Stimulated activated effector memory CD8-positive, alpha-beta T cell treated with anti-CD3 and anti-CD28 coated beads, Interleukin-12 subunit alpha, Interleukin-12 subunit beta, amount 100 ng/mL, for 72 hours (primary cell): ENCODE measurements at regions not wholly inside any gene's neighbourhood (a gene's known extent, or its start where the extent isn't known, plus 50 kb on each side); places are given as distances from the start of the nearest gene placed in this dataset.
A peak's percentile ranks its signal among the peaks of the same experiment; 100 is the strongest.

Experiments used
- ATAC-seq: fragments of 150-1000 bp; cut with Tn5 transposase; 2 replicates; pipeline ENCODE4 v1.10.0; 2021
- DNase-seq, 2 donors: peaks; one replicate each; pipeline ENCODE4 v3.0.0; 2021 to 2022; ENCODE audit warnings: low spot score in 2 of 2
- H3K27ac Mint-ChIP-seq: one replicate; pipeline ENCODE4 v1.8.0; 2022; ENCODE audit warnings: mild to moderate bottlenecking, mixed read lengths
- H3K36me3 Mint-ChIP-seq: one replicate; pipeline ENCODE4 v1.8.0; 2022; ENCODE audit warnings: mild to moderate bottlenecking, mixed read lengths
- H3K4me1 Mint-ChIP-seq: one replicate; pipeline ENCODE4 v1.8.0; 2022; ENCODE audit warnings: mixed read lengths
- H3K4me3 Mint-ChIP-seq: one replicate; pipeline ENCODE4 v1.8.0; 2022; ENCODE audit warnings: mild to moderate bottlenecking, mixed read lengths
- H3K9me3 Mint-ChIP-seq: one replicate; pipeline ENCODE4 v1.8.0; 2022; ENCODE audit warnings: mixed read lengths

DNA sequence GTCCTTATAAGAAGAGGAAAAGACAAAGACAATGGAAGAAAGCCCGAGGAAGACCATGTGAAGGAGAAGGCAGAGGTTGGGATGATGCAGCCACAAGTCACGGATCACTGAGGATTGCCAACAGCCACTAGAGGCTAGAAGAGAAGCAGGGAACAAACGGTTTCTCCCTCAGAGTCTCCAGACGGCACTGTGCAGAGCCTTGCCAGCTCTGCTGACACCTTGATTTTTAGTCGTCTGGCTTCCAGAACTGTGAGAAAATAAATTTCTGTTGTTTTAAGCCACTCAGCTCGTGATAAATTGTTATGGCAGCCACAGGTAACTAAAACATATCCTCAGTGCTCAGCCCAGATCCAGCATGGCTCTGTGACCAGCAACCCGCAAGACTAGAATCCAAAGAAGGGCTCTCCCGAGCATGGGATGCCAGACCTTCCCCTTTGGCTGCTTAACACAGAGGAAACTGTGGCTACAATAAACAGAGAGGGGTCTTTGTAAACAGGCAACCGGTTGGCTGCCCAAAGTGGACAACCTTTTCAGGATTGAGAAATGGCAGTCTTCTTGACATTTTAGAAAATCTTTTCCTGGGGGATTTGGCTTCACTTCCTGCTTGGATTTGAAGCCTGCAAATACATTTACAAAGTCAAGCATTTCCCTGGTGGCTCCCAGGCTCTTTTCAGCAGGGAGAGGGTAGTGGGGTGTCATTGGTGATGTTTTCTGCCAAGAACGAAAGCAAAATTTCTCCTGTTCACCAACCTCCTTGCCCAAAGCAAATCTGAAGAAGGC lies 88.7 kb upstream of the ADPGK start:
- ATAC-seq = no peak
- Mint-ChIP-seq H3K4me3 (no peak overlapping the region), H3K27ac (no peak overlapping the region), H3K4me1 (no peaks in the 10 kb centered on the region), H3K9me3 (no peaks in the 10 kb centered on the region), H3K36me3 (no peaks in the 10 kb centered on the region)
- peak in 1 of 2 donors; percentile 26 for DNase-seq

DNA sequence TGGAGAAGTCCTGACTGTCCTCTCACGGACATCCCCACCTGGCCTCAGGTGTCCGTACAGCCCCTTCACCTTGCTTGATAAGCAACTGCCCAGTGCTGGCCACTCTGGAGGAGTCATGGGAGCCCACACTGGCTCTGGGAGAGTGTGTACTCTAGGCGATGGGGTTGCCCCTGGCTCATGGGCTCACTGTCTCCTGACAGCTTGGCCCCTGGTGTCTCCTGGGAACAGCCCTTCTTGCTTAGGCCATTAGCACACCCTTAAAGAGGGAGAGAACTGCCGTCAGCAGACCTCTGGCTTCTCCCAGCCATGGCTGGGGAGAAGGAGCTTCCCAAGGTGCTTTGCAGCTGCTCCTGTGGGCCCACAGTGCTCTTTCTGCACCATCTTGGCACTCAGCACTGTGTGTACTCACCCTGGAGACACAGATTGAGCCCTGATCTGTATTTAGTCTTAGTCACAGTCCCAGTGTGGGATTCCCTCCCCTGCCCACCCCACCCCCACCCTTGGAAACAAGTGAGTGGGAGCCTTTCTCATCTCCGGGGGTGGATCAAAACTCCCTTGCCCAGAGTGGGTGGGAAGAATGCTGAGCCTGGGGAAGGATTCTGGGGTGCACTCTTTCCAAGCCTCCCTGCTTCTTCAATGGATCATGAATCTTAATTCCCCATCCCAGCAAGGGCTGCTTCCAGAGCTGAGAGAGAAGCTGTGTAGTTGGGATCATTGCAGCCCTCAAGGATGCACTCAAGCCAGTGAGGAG lies 83.5 kb upstream of the ADPGK start:
- H3K4me1 Mint-ChIP-seq = no peaks in the 10 kb centered on the region
- no peak overlapping the region for H3K4me3 Mint-ChIP-seq
- no peak for DNase-seq
- no peak overlapping the region for H3K27ac Mint-ChIP-seq
- H3K36me3 Mint-ChIP-seq = no peaks in the 10 kb centered on the region
- no peak for ATAC-seq
- no peaks in the 10 kb centered on the region for H3K9me3 Mint-ChIP-seq

DNA sequence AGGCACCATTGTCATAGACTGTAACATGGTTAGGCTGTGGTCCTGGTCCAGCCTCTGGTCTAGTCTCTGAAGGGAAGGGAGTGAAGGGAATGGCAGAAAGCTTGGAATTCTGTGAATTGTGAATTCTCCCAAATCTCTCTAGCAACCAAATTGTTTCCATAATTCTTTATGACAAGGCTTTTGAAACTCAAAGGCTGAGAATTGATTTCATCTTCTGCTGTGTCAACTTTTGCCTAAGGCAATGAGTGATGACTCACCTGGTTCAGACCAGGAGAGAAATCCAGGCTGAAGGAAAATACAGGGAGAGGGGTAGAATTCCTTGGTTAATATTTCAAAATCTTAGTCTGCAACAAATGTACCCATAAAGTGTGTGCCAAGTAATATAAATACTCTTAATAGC lies 82.6 kb upstream of the ADPGK start:
- DNase-seq (no peak), ATAC-seq (no peak)
- Mint-ChIP-seq H3K36me3 (no peaks in the 10 kb centered on the region), H3K4me3 (no peak overlapping the region), H3K27ac (no peak overlapping the region), H3K4me1 (no peaks in the 10 kb centered on the region), H3K9me3 (no peaks in the 10 kb centered on the region)

DNA sequence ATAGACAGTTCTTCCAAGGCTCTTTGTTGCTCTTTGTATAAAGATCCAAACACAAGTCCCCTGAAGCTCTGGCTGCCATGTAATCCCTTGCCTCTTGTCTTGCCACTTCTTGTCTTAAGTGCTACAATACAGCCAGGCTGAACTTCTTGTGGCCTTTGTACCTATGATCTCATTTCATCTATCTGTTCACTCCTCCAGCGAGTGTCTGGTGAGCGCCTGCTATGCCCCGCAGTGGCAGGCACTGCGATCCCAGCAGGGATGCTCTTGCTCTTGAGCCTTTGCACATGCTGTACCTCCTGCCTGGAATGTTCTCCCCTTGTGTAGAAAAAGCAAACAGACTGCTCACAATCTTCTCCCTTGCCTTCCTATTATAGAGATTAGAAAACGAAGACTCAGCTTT lies 81.9 kb upstream of the ADPGK start:
- Mint-ChIP-seq H3K4me1 (no peaks in the 10 kb centered on the region), H3K36me3 (no peaks in the 10 kb centered on the region), H3K27ac (no peak overlapping the region), H3K9me3 (no peaks in the 10 kb centered on the region), H3K4me3 (no peak overlapping the region)
- ATAC-seq (no peak), DNase-seq (no peak)

DNA sequence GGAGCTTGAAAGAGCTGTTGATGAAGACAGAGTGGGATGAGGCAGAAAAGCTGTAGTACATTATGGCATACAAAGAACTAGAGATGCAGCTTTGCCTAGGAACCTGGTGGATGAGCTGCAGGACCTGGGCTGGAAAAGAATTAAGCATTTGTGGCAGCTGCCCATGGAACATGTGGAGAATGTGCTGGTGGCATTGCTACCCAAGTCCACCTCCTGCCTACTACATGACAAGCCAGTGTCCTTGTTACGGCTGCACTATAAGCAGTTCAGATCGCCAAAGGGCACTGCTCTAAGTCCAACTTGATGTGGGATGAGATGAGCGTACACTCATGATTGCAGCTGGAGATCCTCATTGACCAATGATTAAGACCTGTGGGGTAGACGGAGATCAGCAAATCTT lies 81.1 kb upstream of the ADPGK start:
- Mint-ChIP-seq H3K4me3 (no peak overlapping the region), H3K27ac (no peak overlapping the region), H3K4me1 (no peaks in the 10 kb centered on the region), H3K36me3 (no peaks in the 10 kb centered on the region), H3K9me3 (no peaks in the 10 kb centered on the region)
- ATAC-seq = no peak
- no peak for DNase-seq

DNA sequence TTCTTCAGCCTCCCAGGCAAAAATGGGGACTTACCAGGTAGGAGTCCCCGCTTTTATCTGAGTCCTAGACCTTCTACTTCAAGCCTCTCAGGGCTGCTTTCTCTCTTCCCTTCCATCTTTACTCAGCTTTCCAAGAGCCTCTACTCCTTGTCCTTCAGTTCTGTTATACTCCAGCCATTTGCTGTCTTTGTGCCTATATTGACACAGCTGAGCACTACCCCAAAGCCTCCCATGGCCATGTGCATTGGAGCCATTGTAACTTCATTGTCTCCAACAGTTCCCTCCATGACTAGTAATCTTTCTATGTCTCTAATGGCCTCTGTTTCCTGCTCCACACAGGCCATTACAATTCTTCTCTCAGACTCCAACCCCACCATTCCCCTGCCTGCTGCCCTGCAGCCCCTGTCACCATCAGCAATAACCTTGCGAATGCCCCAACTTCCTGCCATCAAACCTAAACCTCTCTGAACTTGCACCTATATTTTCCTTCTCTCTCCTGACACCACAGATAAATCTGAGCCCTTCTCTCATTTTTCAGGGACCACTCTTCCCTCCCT lies 77.9 kb upstream of the ADPGK start:
- Mint-ChIP-seq H3K27ac (no peak overlapping the region), H3K4me3 (no peak overlapping the region), H3K9me3 (no peaks in the 10 kb centered on the region), H3K36me3 (no peaks in the 10 kb centered on the region), H3K4me1 (no peaks in the 10 kb centered on the region)
- DNase-seq (no peak), ATAC-seq (no peak)

DNA sequence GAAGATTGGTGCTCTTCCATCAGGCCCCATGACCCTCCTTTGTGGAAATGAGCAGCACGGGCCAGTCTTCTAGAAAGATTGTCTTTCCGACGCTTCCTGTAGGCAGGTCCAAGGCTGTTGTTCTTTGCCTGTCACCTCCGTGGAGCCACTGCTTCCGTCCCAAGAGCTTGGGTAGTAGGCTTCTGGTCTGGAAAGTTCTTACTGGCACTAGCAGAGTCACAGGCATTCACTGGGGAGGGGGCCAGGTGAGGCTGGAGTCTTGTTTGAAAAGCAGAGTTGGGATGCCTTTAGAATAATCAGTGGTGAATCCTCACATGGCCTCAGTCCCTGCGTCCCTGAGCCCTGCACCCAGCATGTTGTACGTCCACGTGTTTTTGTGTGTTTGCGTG lies 76.2 kb upstream of the ADPGK start:
- Mint-ChIP-seq H3K4me1 (no peaks in the 10 kb centered on the region), H3K36me3 (no peaks in the 10 kb centered on the region)

DNA sequence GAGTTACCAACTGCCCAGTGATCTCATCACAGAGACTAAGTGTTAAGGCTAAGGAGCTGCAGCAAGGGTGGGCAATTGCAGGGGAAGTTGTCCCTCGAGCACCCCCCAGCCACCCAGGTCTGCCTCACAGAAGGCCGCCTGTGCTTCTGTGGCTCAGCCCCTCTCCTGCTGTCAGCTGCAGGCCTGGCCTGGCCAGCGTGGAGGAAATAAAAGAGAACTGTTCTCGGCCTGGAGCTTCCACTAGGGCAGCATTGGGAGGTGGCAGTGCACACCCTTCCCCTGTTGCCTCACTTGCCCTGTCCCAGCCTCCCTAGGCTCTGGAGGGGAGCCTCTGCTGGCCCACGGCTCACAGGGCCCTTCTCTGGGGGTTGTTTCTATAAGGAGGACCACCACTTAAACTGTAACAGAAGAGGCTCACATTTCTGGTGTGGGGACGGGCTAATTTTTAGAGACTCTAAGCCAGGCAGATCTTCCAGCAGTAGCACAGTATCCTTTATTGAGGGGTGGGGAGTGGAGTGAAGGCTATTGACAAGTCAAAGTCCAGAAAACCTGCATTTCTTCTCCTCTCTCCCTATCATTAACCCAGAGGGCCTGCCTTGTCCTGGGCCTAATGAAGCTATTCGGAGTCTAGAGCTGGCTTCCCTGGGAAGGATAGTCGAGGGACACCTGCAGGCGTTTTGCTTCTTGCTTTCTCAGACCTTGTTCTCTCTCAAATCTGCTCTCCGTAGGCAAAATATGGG lies 75.6 kb upstream of the ADPGK start:
- Mint-ChIP-seq H3K9me3 (no peaks in the 10 kb centered on the region), H3K4me3 (no peak overlapping the region), H3K27ac (no peak overlapping the region), H3K4me1 (no peaks in the 10 kb centered on the region), H3K36me3 (no peaks in the 10 kb centered on the region)
- DNase-seq (no peak), ATAC-seq (no peak)

More for the DNA sequence above, 76.2 kb upstream of the ADPGK start:
- no peaks in the 10 kb centered on the region for H3K9me3 Mint-ChIP-seq
- DNase-seq (no peak), ATAC-seq (no peak)
- no peak overlapping the region for H3K4me3 Mint-ChIP-seq
- H3K27ac Mint-ChIP-seq = no peak overlapping the region

DNA sequence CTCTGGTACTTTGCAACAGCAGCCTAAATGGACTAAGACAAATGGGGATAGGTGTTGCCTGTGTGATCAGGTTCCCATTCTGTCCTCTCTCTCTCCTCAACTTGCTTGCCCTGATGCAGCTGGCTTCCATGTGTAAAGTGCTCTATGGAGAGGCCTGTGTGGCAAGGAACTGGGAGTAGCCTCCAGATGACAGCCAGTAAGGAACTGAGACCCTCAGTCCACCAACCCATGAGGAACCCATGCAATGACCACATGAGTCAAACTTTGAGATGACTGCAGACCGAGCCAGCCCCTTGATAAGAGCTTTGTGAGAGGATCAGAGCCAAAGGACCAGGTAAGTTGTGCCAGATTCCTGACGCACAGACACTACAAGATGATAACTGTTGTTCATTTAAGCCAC lies 74.6 kb upstream of the ADPGK start:
- H3K9me3 Mint-ChIP-seq = no peaks in the 10 kb centered on the region
- no peak for ATAC-seq
- no peak overlapping the region for H3K27ac Mint-ChIP-seq
- no peaks in the 10 kb centered on the region for H3K4me1 Mint-ChIP-seq
- no peak overlapping the region for H3K4me3 Mint-ChIP-seq
- H3K36me3 Mint-ChIP-seq = no peaks in the 10 kb centered on the region
- DNase-seq = no peak

DNA sequence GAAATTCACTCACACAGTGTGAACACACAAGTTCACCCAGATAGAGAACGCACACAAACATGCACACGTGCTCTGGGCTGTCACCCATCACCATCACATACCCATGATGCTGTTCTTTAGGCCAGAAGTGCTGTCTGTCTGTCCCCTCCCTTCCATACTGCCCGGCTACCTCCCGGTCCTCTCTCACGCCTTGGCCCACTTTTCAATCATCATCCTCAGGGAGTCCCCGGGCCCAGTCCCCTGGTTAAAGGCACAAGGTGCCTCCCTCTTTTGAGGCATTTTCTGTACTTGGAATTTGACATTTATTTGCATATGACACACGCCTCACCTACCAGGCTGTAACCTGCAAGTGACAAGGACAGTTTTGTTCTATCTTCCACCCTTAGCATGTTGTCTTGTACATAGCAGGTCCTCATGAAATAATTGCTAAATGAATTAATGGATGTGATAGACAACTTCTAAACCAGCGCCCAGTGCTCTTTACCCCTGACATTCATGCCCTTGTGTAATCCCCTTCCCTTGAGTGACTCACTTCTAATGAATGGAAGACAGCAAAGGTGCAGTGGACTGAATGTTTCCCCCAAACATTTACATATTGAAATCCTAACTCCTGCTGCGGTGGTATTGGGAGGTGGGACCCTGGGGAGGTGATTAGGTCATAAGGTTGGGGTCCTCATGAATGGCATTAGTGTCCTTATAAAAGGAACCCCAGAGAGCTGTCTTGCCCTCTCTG lies 73.9 kb upstream of the ADPGK start:
- Mint-ChIP-seq H3K4me3 (no peak overlapping the region), H3K27ac (no peak overlapping the region)
- DNase-seq = no peak

DNA sequence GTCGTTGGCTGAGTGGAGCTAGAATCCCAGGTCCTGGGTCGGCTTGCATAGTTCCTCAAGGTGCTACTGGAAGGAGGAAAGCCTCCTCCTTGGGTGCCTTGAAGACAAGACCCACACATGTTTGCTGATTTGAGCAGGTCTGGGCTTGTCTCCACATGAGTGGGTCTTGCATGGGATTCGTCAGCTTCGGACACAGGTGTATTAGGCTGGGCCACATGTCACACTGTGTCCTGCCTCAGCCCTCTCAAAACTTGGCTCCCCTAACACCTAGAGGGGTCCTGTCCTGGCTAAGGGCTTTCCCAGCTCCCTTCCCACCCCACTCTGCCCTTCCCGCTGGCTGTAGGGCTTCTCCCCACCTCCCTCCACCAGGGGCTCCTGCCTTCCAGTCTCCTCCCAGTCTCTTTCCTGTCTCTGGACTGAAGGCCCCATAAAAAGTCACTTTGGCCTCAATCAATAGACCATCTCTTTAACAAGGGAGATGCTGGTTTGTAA lies 73.0 kb upstream of the ADPGK start:
- H3K4me3 Mint-ChIP-seq = no peak overlapping the region
- no peak overlapping the region for H3K27ac Mint-ChIP-seq
- H3K4me1 Mint-ChIP-seq = no peaks in the 10 kb centered on the region
- H3K36me3 Mint-ChIP-seq = no peaks in the 10 kb centered on the region
- ATAC-seq (no peak), DNase-seq (no peak)
- no peaks in the 10 kb centered on the region for H3K9me3 Mint-ChIP-seq

More for the DNA sequence above, 73.9 kb upstream of the ADPGK start:
- H3K9me3 Mint-ChIP-seq = no peaks in the 10 kb centered on the region
- no peaks in the 10 kb centered on the region for H3K4me1 Mint-ChIP-seq
- no peaks in the 10 kb centered on the region for H3K36me3 Mint-ChIP-seq
- ATAC-seq = no peak

DNA sequence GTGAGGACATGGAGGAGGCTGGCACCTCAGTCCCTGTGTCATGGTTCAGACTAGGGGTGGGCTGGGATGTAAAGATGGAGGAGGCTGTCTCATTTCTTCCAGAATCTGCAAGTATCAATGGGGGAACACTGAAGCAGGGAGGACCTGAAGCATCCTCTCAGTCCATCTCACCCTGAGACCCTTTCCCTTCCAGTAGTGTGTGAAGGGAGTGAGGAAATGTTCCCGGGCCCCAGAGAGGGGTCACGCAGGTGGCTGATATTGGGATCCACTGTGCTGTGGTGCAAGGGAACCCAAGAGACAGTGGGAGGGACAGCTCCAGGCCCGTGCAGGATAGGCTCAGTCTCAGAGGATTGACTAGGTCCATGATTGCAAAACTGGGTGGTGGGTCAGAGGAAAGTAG lies 72.2 kb upstream of the ADPGK start:
- H3K4me1 Mint-ChIP-seq = no peaks in the 10 kb centered on the region
- DNase-seq (no peak), ATAC-seq (no peak)
- no peaks in the 10 kb centered on the region for H3K9me3 Mint-ChIP-seq
- H3K4me3 Mint-ChIP-seq = no peak overlapping the region
- no peak overlapping the region for H3K27ac Mint-ChIP-seq
- H3K36me3 Mint-ChIP-seq = no peaks in the 10 kb centered on the region

DNA sequence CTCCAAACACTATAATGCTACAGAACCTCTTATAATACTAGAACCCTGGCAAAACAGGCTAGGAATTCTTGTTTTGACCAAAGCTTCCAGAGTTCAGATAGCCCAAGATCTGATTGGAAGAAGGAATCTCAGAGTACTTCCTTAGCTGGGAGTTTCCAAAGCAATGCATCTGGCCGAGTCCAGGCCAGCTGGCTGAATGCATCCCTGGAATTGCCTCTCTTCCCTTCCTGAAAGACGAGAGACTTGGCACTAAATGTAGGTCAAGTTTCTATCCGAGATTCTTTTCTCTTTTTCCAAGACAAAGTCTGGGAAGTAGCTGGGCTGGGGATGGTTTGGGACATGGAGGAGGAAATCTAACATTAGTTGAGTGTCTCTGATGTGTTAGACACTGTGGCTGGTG lies 68.7 kb upstream of the ADPGK start:
- ATAC-seq (no peak), DNase-seq (no peak)
- no peaks in the 10 kb centered on the region for H3K36me3 Mint-ChIP-seq
- peaks cover 4% of the 10 kb centered on the region for H3K4me1 Mint-ChIP-seq
- H3K9me3 Mint-ChIP-seq = no peaks in the 10 kb centered on the region
- H3K27ac Mint-ChIP-seq = no peak overlapping the region
- no peak overlapping the region for H3K4me3 Mint-ChIP-seq

DNA sequence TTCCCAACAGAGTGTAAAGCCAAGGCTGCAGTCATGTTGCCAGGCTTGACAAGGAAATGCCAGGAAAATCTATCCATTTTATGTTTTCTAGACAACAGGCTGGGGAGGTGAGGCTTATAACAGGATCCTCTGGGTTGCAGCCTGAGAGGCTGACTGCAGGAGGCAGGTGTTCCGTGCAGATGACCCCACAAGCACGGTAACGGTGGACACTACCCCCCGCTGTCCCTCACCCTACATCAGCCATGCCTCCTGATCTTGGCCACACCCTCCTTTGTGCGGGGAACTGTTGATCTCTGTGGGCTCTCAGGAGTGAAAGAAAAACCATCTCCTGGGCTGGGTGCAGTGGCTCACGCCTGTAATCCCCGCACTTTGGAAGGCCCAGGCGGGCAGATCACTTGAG lies 68.0 kb upstream of the ADPGK start:
- H3K9me3 Mint-ChIP-seq = no peaks in the 10 kb centered on the region
- ATAC-seq (no peak), DNase-seq (no peak)
- H3K4me1 Mint-ChIP-seq = peaks cover 4% of the 10 kb centered on the region
- H3K36me3 Mint-ChIP-seq = no peaks in the 10 kb centered on the region
- no peak overlapping the region for H3K4me3 Mint-ChIP-seq
- H3K27ac Mint-ChIP-seq = no peak overlapping the region

DNA sequence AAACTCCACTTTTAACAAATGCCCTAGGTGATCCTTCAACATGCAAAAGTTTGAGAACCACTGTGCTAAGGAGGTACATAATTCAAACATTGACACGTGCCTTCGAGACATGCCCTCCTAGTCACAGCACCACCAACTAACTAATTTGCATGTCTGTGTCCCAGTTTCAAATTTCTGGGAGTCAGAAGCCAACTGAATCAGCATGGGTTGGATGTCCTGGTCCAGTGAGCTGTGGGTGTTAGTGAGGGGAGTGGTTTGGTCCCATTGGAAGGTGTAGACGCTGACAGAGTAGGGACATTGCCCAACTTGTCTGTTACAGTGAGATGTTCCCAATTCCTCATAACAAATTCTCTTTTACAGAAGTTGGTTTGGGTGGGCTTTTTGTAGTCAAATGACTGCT lies 67.3 kb upstream of the ADPGK start:
- no peak for ATAC-seq
- H3K4me3 Mint-ChIP-seq = no peak overlapping the region
- no peaks in the 10 kb centered on the region for H3K9me3 Mint-ChIP-seq

More for the DNA sequence above, 67.3 kb upstream of the ADPGK start:
- no peak for DNase-seq
- Mint-ChIP-seq H3K4me1 (peaks cover 4% of the 10 kb centered on the region), H3K36me3 (no peaks in the 10 kb centered on the region), H3K27ac (no peak overlapping the region)
